GM21717 (cell line): ENCODE measurements at regions not wholly inside any gene's neighbourhood (a gene's known extent, or its start where the extent isn't known, plus 50 kb on each side); places are given as distances from the start of the nearest gene placed in this dataset.

Experiments used
- ATAC-seq: cut with Tn5 transposase; IDR thresholded peaks from one replicate; pipeline ENCODE4 v1.9.1; 2021; ENCODE audit warnings: mild to moderate bottlenecking, moderate library complexity; ENCODE audit not compliant: unreplicated experiment

GRCh38 chr11:100635194-100635593 is 51.9 kb upstream of the ARHGAP42 start:
- no peak for ATAC-seq

- no peak for ATAC-seq
Observed at GRCh38 chr11:100636536-100636935, 50.6 kb upstream of the ARHGAP42 start.
